GM12864 (cell line): ENCODE measurements at regions not wholly inside any gene's neighbourhood (a gene's known extent, or its start where the extent isn't known, plus 50 kb on each side); places are given as distances from the start of the nearest gene placed in this dataset.

Experiments used
- DNase-seq: peaks from one replicate; pipeline ENCODE4 v3.0.0-alpha.2; 2011; ENCODE audit warnings: low read depth
- H3K4me3 ChIP-seq: 2 replicates; pipeline ENCODE4 v1.5.1; 2011; ENCODE audit warnings: mild to moderate bottlenecking, low read depth, low read length, control low read depth
- TF ChIP-seq, protein P1 (sequence below): IDR thresholded peaks from 2 replicates; pipeline ENCODE4 v1.5.1; 2011; ENCODE audit warnings: low read depth, mild to moderate bottlenecking, moderate library complexity, low read length, control low read depth, inconsistent platforms; ENCODE audit errors: missing control alignments

DNA sequence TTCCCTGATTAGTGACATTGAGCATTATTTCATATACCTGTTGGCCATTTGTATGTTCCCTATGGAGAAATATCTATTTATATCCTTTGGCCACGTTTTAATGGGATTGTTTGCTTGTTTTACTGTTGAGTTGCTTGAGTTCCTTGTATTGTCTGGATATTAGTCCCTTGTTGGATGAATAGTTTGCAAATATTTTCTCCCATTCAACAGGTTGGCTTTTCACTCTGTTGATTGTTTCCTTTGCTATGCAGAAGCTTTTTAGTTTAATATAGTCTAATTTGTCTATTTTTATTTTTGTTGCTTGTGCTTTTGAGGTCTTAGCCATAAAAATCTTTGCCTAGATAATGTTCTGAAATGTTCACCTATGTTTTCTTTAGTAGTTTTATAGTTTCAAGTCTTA lies 60.2 kb upstream of the HUWE1 start:
- TF ChIP-seq, protein P1, sequence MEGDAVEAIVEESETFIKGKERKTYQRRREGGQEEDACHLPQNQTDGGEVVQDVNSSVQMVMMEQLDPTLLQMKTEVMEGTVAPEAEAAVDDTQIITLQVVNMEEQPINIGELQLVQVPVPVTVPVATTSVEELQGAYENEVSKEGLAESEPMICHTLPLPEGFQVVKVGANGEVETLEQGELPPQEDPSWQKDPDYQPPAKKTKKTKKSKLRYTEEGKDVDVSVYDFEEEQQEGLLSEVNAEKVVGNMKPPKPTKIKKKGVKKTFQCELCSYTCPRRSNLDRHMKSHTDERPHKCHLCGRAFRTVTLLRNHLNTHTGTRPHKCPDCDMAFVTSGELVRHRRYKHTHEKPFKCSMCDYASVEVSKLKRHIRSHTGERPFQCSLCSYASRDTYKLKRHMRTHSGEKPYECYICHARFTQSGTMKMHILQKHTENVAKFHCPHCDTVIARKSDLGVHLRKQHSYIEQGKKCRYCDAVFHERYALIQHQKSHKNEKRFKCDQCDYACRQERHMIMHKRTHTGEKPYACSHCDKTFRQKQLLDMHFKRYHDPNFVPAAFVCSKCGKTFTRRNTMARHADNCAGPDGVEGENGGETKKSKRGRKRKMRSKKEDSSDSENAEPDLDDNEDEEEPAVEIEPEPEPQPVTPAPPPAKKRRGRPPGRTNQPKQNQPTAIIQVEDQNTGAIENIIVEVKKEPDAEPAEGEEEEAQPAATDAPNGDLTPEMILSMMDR, result no peak
- no peak for DNase-seq
- no peak overlapping the region for H3K4me3 ChIP-seq

DNA sequence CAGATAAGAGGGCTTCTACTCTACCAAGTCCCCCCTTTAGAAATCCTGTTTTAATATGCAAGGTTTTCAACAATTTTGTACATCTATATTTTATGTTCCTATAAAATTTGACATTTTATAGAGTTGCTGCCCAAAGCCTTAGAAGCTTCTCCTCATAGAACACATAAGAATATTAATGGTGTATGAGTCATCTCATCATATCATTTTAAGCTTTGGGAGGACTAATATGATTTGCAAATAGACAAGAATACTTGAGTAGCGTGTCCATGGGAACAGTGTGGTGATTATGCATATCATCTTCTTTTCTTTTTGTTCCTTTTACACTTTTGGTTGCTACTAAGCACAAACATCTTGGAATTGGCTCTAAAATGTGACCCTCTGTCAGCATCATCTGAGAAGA lies 56.7 kb upstream of the HUWE1 start:
- no peak for DNase-seq
- TF ChIP-seq, protein P1, result no peak
- no peak overlapping the region for H3K4me3 ChIP-seq

DNA sequence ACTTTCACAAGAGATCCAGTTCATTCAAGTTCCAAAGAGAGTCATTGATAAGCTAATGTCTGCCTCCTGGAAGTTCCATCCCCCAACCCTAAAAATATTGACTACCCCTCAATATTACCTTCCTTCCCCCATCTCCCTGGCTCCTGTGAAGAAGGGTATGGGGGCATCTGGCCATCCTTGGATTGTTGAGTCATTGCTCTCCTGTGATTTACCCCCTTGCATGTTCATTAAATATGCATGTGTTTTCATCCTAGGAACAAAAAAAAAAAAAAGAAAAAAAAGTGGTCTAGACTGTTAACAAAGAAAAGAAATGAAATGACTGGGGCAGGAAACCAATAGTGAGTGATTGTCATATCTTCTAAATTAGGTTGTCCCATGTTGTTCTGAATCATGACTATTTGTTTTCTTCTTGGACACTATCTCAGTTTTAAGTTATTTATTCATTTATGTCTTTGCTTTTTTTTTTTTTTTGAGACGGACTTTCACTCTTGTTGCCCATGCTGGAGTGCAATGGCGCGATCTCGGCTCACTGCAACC lies 51.9 kb upstream of the HUWE1 start:
- no peak overlapping the region for H3K4me3 ChIP-seq
- TF ChIP-seq, protein P1, result no peak
- DNase-seq, result no peak
